Stimulated activated CD4-positive, alpha-beta T cell treated with anti-CD3 and anti-CD28 coated beads, Interleukin-12 subunit alpha, Interleukin-12 subunit beta, amount 100 ng/mL, for 24 hours (primary cell): ENCODE measurements at regions not wholly inside any gene's neighbourhood (a gene's known extent, or its start where the extent isn't known, plus 50 kb on each side); places are given as distances from the start of the nearest gene placed in this dataset.

Experiments used
- DNase-seq, 2 experiments: peaks; one replicate each; pipeline ENCODE4 v3.0.0-alpha.2; 2020; ENCODE audit warnings: low read depth in 2 of 2

- DNase-seq, result peak in 1 of 2 experiments; percentile 4
Observed at GRCh38 chr2:7930800-7931635, 750.8 kb upstream of the ID2 start.

GRCh38 chr2:7931808-7932207 lies 750.0 kb upstream of the ID2 start:
- DNase-seq, result no peak

- DNase-seq, result no peak
Observed at GRCh38 chr2:7933672-7934071, 748.2 kb upstream of the ID2 start.

- no peak for DNase-seq
Observed at GRCh38 chr2:7934476-7934875, 747.4 kb upstream of the ID2 start.

- no peak for DNase-seq
Observed at GRCh38 chr2:7937082-7937481, 744.8 kb upstream of the ID2 start.

- no peak for DNase-seq
Observed at GRCh38 chr2:7940723-7941122, 741.1 kb upstream of the ID2 start.

GRCh38 chr2:7943446-7943845 lies 738.4 kb upstream of the ID2 start:
- DNase-seq, result no peak

- no peak for DNase-seq
Observed at GRCh38 chr2:7945026-7945425, 736.8 kb upstream of the ID2 start.

GRCh38 chr2:7950035-7950612 lies 731.7 kb upstream of the ID2 start:
- DNase-seq, result no peak

GRCh38 chr2:7951001-7951400 lies 730.9 kb upstream of the ID2 start:
- no peak for DNase-seq

- DNase-seq, result no peak
Observed at GRCh38 chr2:7951490-7951889, 730.4 kb upstream of the ID2 start.

GRCh38 chr2:7952046-7952745 lies 729.7 kb upstream of the ID2 start:
- no peak for DNase-seq

- DNase-seq, result no peak
Observed at GRCh38 chr2:7953195-7953594, 728.7 kb upstream of the ID2 start.

GRCh38 chr2:7954234-7954633 lies 727.6 kb upstream of the ID2 start:
- DNase-seq, result no peak

GRCh38 chr2:7956126-7956689 lies 725.6 kb upstream of the ID2 start:
- DNase-seq, result no peak

GRCh38 chr2:7961550-7961949 lies 720.3 kb upstream of the ID2 start:
- no peak for DNase-seq

GRCh38 chr2:7962161-7962560 lies 719.7 kb upstream of the ID2 start:
- DNase-seq, result no peak

- DNase-seq, result no peak
Observed at GRCh38 chr2:7963787-7964186, 718.1 kb upstream of the ID2 start.

- no peak for DNase-seq
Observed at GRCh38 chr2:7966032-7966431, 715.8 kb upstream of the ID2 start.

- no peak for DNase-seq
Observed at GRCh38 chr2:7967707-7968405, 714.0 kb upstream of the ID2 start.

GRCh38 chr2:7969756-7970515 lies 711.9 kb upstream of the ID2 start:
- no peak for DNase-seq
